A549 (cell line): ENCODE measurements at regions not wholly inside any gene's neighbourhood (a gene's known extent, or its start where the extent isn't known, plus 50 kb on each side); places are given as distances from the start of the nearest gene placed in this dataset.

ENCODE experiments used
- CEBPB ChIP-seq, 2 experiments: fragments of >200 bp in 1 of 2; sonication (Bioruptor Twin) in 1 of 2; formaldehyde crosslinking in 1 of 2; IDR thresholded peaks; 2 replicates each; pipeline ENCODE4 v1.6.1; 2012 to 2016
- CHD2 ChIP-seq: fragments of 150-350 bp; IDR thresholded peaks from 2 replicates; pipeline ENCODE4 v1.6.1; 2014; ENCODE audit warnings: low read length; ENCODE audit not compliant: partially characterized antibody
- EP300 ChIP-seq, 2 experiments: fragments of >200 bp; sonication (Bioruptor Twin); formaldehyde crosslinking; IDR thresholded peaks; 2 replicates in 1 of 2; 3 replicates in 1 of 2; pipeline ENCODE4 v1.6.1; 2016 to 2017
- JUNB ChIP-seq: fragments of >200 bp; sonication (Bioruptor Twin); formaldehyde crosslinking; IDR thresholded peaks from 2 replicates; pipeline ENCODE4 v1.6.1; 2016
- KDM1A ChIP-seq: fragments of 200-600 bp; sonication (generic); IDR thresholded peaks from 2 replicates; pipeline ENCODE4 v1.6.1; 2016; ENCODE audit warnings: low read depth, mild to moderate bottlenecking
- MYC ChIP-seq: IDR thresholded peaks from 2 replicates; pipeline ENCODE4 v1.6.1; 2012; ENCODE audit warnings: mild to moderate bottlenecking, inconsistent platforms, low read length, improper control_type of control experiment, borderline replicate concordance
- NPAS2 ChIP-seq: fragments of 250-450 bp; sonication (Bioruptor Pico); IDR thresholded peaks from 2 replicates; pipeline ENCODE4 v1.8.0; 2022; ENCODE audit warnings: mild to moderate bottlenecking, moderate library complexity, borderline replicate concordance
- NR3C1 ChIP-seq: fragments of >200 bp; sonication (Bioruptor Twin); formaldehyde crosslinking; IDR thresholded peaks from 3 replicates; pipeline ENCODE4 v1.6.1; 2017
- PHF8 ChIP-seq: fragments of 200-600 bp; sonication (generic); IDR thresholded peaks from 2 replicates; pipeline ENCODE4 v1.6.1; 2016; ENCODE audit warnings: low read depth, mild to moderate bottlenecking, antibody characterized with exemption, moderate library complexity, borderline replicate concordance
- POLR2A ChIP-seq: IDR thresholded peaks from 2 replicates; pipeline ENCODE4 v1.6.1; 2012; ENCODE audit warnings: mild to moderate bottlenecking, low read length
- RAD21 ChIP-seq, 2 experiments: fragments of >200 bp in 1 of 2; sonication (Bioruptor Twin) in 1 of 2; formaldehyde crosslinking in 1 of 2; IDR thresholded peaks in 1 of 2; conservative IDR thresholded peaks in 1 of 2; 2 replicates in 1 of 2; 3 replicates in 1 of 2; pipeline ENCODE4 v1.6.1; 2012 to 2018; ENCODE audit warnings: inconsistent platforms in 1 of 2
- RNF2 ChIP-seq: fragments of 200-600 bp; sonication (generic); IDR thresholded peaks from 2 replicates; pipeline ENCODE4 v1.6.1; 2016; ENCODE audit warnings: low read depth, mild to moderate bottlenecking, antibody characterized with exemption, moderate library complexity, borderline replicate concordance
- TF ChIP-seq, protein P1 (sequence below): fragments of >200 bp; sonication (Bioruptor Twin); formaldehyde crosslinking; IDR thresholded peaks from 3 replicates; pipeline ENCODE4 v1.5.1; 2016
- TF ChIP-seq, protein P2 (sequence below): IDR thresholded peaks from 2 replicates; pipeline ENCODE4 v1.6.1; 2012

DNA sequence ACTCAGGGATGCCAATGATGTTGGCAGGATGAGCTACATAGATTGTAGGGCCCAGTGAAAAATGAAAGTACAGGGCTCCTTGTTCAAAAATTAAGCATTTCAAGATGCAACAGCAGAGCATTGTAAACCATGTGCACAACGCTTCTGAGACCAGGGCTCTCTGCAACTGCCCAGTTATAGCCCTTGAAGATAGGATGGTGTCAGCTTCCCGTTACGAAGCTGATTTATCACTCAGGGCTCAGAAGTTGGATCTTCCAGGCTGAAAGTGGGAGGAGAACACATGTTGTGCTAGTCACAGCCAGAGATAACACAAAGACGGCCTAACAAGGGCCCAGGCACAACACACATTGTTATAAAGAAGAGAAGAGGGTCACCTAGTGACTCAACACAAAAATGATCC lies 466.7 kb downstream of the TUBA3C start:
- TF ChIP-seq EP300 (IDR thresholded peaks at IDR 0.05), result no peak
- TF ChIP-seq, protein P1, sequence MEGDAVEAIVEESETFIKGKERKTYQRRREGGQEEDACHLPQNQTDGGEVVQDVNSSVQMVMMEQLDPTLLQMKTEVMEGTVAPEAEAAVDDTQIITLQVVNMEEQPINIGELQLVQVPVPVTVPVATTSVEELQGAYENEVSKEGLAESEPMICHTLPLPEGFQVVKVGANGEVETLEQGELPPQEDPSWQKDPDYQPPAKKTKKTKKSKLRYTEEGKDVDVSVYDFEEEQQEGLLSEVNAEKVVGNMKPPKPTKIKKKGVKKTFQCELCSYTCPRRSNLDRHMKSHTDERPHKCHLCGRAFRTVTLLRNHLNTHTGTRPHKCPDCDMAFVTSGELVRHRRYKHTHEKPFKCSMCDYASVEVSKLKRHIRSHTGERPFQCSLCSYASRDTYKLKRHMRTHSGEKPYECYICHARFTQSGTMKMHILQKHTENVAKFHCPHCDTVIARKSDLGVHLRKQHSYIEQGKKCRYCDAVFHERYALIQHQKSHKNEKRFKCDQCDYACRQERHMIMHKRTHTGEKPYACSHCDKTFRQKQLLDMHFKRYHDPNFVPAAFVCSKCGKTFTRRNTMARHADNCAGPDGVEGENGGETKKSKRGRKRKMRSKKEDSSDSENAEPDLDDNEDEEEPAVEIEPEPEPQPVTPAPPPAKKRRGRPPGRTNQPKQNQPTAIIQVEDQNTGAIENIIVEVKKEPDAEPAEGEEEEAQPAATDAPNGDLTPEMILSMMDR, result no peak
- TF ChIP-seq CEBPB (IDR thresholded peaks at IDR 0.05), result no peak
- TF ChIP-seq RNF2, result no peak
- TF ChIP-seq NPAS2 (CRISPR knock-in tag), result no peak
- TF ChIP-seq POLR2A, result no peak
- TF ChIP-seq KDM1A, result no peak
- TF ChIP-seq JUNB, result no peak
- no peak for TF ChIP-seq RAD21 (conservative IDR thresholded peaks at IDR 0.05 in 1 of 2, IDR thresholded peaks at IDR 0.05 in 1 of 2)
- no peak for TF ChIP-seq PHF8
- no peak for TF ChIP-seq NR3C1
- TF ChIP-seq, protein P2, sequence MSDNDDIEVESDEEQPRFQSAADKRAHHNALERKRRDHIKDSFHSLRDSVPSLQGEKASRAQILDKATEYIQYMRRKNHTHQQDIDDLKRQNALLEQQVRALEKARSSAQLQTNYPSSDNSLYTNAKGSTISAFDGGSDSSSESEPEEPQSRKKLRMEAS, result no peak
- no peak for TF ChIP-seq CHD2
- no peak for TF ChIP-seq MYC
